Calu3 (cell line): ENCODE measurements at regions not wholly inside any gene's neighbourhood (a gene's known extent, or its start where the extent isn't known, plus 50 kb on each side); places are given as distances from the start of the nearest gene placed in this dataset.

Experiments used
- BruUV-seq: library from RNA; stranded (reverse); fragments of 400-500 nt; replicated peaks from 2 replicates; lab custom pipeline; 2021; lab: Mats Ljungman, UMichigan
- CTCF ChIA-PET: fragments of 300-600 bp; sonication (Branson Sonifier 250); formaldehyde crosslinking; loops from one replicate; lab custom pipeline; 2022; ENCODE audit warnings: antibody characterized with exemption; lab: Charles Lee
- DNase-seq: peaks from one replicate; pipeline ENCODE4 v3.0.0; 2022
- H3K27ac Mint-ChIP-seq: one replicate; pipeline ENCODE4 v1.8.0; 2022; ENCODE audit warnings: mixed read lengths; ENCODE audit not compliant: unreplicated experiment
- H3K27me3 Mint-ChIP-seq: one replicate; pipeline ENCODE4 v1.8.0; 2022; ENCODE audit warnings: mixed read lengths; ENCODE audit not compliant: unreplicated experiment
- H3K36me3 Mint-ChIP-seq: one replicate; pipeline ENCODE4 v1.8.0; 2022; ENCODE audit warnings: mild to moderate bottlenecking, moderate library complexity, mixed read lengths; ENCODE audit not compliant: insufficient read depth, unreplicated experiment
- H3K4me1 Mint-ChIP-seq: one replicate; pipeline ENCODE4 v1.8.0; 2022; ENCODE audit warnings: mild to moderate bottlenecking, low read depth, mixed read lengths; ENCODE audit not compliant: unreplicated experiment
- H3K4me3 Mint-ChIP-seq: one replicate; pipeline ENCODE4 v1.8.0; 2022; ENCODE audit warnings: mild to moderate bottlenecking, low read depth, moderate library complexity, mixed read lengths; ENCODE audit not compliant: unreplicated experiment
- H3K9me3 Mint-ChIP-seq: one replicate; pipeline ENCODE4 v1.8.0; 2022; ENCODE audit warnings: low read depth, mixed read lengths; ENCODE audit not compliant: unreplicated experiment
- intact Hi-C: fragments of 100-400 bp; cut with micrococcal nuclease; formaldehyde crosslinking; loops from one replicate; pipeline ENCODE4 v1.10.0; 2022; ENCODE audit not compliant: unreplicated experiment
- TF ChIP-seq, protein P1 (sequence below): fragments of 200-600 bp; IDR thresholded peaks from one replicate; pipeline ENCODE4 v1.8.0; 2022; ENCODE audit warnings: antibody characterized with exemption; ENCODE audit not compliant: unreplicated experiment

GRCh38 chr4:181608181-181608580 is 635.0 kb upstream of the TENM3 start:
- H3K9me3 Mint-ChIP-seq = peaks cover 6% of the 10 kb centered on the region
- no TSS peak for BruUV-seq

DNA sequence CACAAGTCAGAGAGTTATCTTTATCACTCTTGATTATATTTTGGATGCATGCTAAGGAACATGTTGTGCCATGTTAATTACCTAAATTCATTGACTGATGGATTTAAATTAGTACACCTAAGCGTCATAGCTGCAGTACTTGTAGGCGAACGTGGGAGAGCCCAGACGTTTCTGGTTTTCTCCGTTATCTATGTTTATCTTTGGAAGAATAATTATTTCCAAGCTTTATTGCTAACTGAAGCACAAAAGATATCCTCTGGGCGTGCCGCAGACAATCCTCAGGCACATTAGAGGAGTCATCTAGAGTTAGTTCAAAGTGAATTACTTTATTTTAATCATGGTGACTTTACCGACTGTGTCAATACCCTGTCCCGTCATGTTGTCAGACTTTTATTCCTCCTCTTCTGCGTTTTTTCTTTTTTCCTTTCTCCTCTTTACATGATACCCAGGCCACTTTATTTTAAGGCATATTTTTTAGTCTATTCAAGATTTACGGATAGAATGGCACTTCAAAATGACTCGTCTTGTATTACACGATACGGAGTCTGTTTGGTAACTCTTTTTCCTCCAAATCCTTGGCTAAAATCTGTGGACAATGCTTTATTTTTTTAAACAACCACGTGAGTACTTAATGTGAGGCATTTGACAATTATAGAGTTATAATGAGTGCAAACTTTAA is 632.0 kb upstream of the TENM3 start:
- BruUV-seq = no TSS peak
- Mint-ChIP-seq H3K27ac (no peak overlapping the region), H3K27me3 (no peaks in the 10 kb centered on the region), H3K4me3 (no peak overlapping the region), H3K4me1 (peaks cover 5% of the 10 kb centered on the region), H3K36me3 (no peaks in the 10 kb centered on the region), H3K9me3 (peaks cover 2% of the 10 kb centered on the region)
- DNase-seq = no peak
- intact Hi-C loops = no loop called here
- CTCF ChIA-PET = no interaction called here
- TF ChIP-seq, protein P1, sequence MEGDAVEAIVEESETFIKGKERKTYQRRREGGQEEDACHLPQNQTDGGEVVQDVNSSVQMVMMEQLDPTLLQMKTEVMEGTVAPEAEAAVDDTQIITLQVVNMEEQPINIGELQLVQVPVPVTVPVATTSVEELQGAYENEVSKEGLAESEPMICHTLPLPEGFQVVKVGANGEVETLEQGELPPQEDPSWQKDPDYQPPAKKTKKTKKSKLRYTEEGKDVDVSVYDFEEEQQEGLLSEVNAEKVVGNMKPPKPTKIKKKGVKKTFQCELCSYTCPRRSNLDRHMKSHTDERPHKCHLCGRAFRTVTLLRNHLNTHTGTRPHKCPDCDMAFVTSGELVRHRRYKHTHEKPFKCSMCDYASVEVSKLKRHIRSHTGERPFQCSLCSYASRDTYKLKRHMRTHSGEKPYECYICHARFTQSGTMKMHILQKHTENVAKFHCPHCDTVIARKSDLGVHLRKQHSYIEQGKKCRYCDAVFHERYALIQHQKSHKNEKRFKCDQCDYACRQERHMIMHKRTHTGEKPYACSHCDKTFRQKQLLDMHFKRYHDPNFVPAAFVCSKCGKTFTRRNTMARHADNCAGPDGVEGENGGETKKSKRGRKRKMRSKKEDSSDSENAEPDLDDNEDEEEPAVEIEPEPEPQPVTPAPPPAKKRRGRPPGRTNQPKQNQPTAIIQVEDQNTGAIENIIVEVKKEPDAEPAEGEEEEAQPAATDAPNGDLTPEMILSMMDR = no peak

More at GRCh38 chr4:181608181-181608580, 635.0 kb upstream of the TENM3 start:
- CTCF ChIA-PET = no interaction called here
- H3K4me1 Mint-ChIP-seq = peaks cover 5% of the 10 kb centered on the region
- intact Hi-C loops = no loop called here
- TF ChIP-seq, protein P1 = no peak
- no peak overlapping the region for H3K27ac Mint-ChIP-seq
- H3K36me3 Mint-ChIP-seq = no peaks in the 10 kb centered on the region
- H3K4me3 Mint-ChIP-seq = no peak overlapping the region
- no peak for DNase-seq
- H3K27me3 Mint-ChIP-seq = no peaks in the 10 kb centered on the region

DNA sequence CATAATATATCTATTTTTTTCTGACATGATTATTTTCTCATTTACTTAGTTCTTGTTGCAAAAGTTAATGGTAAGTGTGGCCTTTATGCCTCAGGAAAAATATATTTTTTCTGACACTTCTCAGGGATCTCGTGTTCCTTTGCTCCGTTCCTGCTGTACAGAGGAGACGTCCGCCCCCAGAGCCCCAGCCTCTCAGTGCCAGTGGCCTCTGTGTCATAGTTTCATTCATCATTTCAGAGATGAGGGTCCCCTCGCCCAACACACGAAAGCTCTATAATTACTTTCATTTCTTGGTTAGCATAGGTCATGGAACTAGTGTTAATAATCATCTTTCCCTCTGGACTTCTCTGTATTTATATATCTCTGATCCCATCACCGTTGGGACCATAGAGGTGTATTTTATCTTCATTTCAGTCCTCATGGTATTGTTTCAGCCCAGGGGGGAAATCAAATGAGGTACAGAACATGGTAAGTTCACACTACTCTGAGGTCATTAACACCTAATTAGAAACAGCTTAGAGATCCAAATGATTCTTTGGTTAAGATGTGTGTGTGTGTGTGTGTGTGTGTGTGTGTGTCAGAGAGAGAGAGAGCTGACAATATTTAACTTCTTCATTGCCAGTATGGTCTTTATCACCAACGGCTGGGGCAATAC is 631.1 kb upstream of the TENM3 start:
- no peaks in the 10 kb centered on the region for H3K9me3 Mint-ChIP-seq
- H3K4me3 Mint-ChIP-seq = no peak overlapping the region
- CTCF ChIA-PET = no interaction called here
- intact Hi-C loops = no loop called here
- peaks cover 5% of the 10 kb centered on the region for H3K4me1 Mint-ChIP-seq
- DNase-seq = no peak
- H3K27ac Mint-ChIP-seq = no peak overlapping the region
- BruUV-seq = no TSS peak
- H3K36me3 Mint-ChIP-seq = no peaks in the 10 kb centered on the region
- no peaks in the 10 kb centered on the region for H3K27me3 Mint-ChIP-seq
- TF ChIP-seq, protein P1 = no peak

DNA sequence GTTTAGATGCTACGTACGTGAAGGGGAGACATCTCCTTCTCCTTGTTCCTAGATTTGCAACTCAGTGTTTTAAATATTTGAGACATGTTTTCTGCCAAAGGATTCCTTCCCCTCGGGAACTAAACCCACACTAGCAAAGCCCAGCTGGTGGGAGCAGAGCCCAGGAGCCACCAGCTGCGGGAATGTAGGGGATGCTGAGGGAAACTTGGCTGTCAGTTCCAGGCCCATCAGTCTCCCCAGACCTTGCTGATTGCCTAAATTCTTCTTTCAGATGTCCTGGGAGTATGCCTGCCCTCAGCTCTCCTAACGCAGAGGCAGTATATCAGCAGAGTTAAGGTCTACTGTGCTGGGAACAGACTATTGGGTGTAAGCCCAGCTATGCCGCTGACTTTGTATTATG is 630.0 kb upstream of the TENM3 start:
- peaks cover 5% of the 10 kb centered on the region for H3K4me1 Mint-ChIP-seq

More for the DNA sequence above, 630.0 kb upstream of the TENM3 start:
- no peak for DNase-seq
- H3K36me3 Mint-ChIP-seq = no peaks in the 10 kb centered on the region
- CTCF ChIA-PET = no interaction called here
- no peaks in the 10 kb centered on the region for H3K9me3 Mint-ChIP-seq
- no peak overlapping the region for H3K4me3 Mint-ChIP-seq
- no peaks in the 10 kb centered on the region for H3K27me3 Mint-ChIP-seq
- intact Hi-C loops = no loop called here
- TF ChIP-seq, protein P1 = no peak
- no TSS peak for BruUV-seq
- no peak overlapping the region for H3K27ac Mint-ChIP-seq
